IPS-15b (cell line): ENCODE measurements at regions not wholly inside any gene's neighbourhood (a gene's known extent, or its start where the extent isn't known, plus 50 kb on each side); places are given as distances from the start of the nearest gene placed in this dataset.

Experiments used
- H3K27me3 ChIP-seq: one replicate; pipeline ENCODE4 v1.6.1; 2013; ENCODE audit warnings: low read length; ENCODE audit not compliant: control insufficient read depth, insufficient read depth
- H3K36me3 ChIP-seq: one replicate; pipeline ENCODE4 v1.6.1; 2013; ENCODE audit warnings: low read length; ENCODE audit not compliant: control insufficient read depth, insufficient read depth
- H3K4me1 ChIP-seq: one replicate; pipeline ENCODE4 v1.6.1; 2013; ENCODE audit warnings: mild to moderate bottlenecking, low read length; ENCODE audit not compliant: control insufficient read depth, insufficient read depth
- H3K4me3 ChIP-seq: one replicate; pipeline ENCODE4 v1.5.1; 2013; ENCODE audit warnings: low read depth, low read length
- H3K9ac ChIP-seq: one replicate; pipeline ENCODE4 v1.6.1; 2013; ENCODE audit warnings: low read depth, mild to moderate bottlenecking, low read length
- H3K9me3 ChIP-seq: one replicate; pipeline ENCODE4 v1.6.1; 2013; ENCODE audit warnings: mild to moderate bottlenecking, low read length; ENCODE audit not compliant: control insufficient read depth, insufficient read depth

DNA sequence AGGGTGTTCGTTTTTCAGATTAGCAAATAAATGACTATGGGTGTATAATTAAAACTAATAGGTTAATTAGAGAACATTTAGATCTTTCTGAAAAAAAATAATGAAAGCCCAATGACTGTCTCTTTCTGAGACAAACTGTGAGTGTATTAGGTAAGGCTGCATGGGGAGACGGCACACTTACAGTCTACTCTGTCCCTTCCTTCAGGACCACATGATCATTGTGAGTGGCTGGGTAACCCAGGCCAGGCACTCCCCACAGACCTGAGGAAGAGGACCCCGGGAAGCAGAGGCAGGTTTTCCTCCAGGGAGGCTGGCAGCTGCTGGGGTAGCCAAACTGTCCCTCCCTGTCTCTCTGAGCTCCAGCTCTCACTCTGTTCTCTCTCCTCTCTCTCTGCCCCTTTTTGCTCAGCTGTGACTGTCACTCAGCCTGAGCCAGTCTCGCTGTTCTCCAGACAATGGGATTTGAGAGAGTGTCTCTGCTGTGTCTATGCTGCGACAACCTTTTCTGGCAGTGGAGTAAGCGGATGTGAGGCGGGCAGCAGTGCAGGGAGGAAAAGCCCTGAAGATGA, 83.1 kb upstream of the NCAM1 start:
- Histone ChIP-seq H3K36me3 (no peaks in the 10 kb centered on the region), H3K27me3 (peaks cover 4% of the 10 kb centered on the region), H3K9me3 (no peaks in the 10 kb centered on the region), H3K4me1 (peaks cover 5% of the 10 kb centered on the region), H3K4me3 (no peak overlapping the region), H3K9ac (peak overlapping the region; percentile 32)

DNA sequence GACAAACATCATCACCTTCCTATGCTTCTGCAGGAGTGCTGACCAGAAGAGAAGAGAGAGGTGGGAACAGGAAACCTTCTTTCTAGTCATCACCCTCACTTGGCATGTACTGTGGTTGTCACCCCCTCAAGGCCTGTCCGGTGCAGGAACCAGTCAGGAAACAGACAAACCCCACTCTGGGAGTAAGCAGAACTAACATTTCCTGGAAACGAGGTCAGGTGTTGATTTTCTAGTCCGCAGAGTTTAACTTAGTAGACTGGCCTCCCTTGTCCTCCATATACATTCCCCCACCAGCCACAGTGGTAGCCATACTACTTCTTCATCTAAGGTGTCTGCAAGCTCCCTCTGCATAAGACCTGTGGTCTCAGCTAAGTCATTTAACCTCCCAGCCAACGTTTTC, 80.7 kb upstream of the NCAM1 start:
- Histone ChIP-seq H3K4me3 (no peak overlapping the region), H3K9me3 (no peaks in the 10 kb centered on the region), H3K36me3 (no peaks in the 10 kb centered on the region), H3K9ac (no peak overlapping the region), H3K27me3 (peaks cover 9% of the 10 kb centered on the region), H3K4me1 (peaks cover 5% of the 10 kb centered on the region)

DNA sequence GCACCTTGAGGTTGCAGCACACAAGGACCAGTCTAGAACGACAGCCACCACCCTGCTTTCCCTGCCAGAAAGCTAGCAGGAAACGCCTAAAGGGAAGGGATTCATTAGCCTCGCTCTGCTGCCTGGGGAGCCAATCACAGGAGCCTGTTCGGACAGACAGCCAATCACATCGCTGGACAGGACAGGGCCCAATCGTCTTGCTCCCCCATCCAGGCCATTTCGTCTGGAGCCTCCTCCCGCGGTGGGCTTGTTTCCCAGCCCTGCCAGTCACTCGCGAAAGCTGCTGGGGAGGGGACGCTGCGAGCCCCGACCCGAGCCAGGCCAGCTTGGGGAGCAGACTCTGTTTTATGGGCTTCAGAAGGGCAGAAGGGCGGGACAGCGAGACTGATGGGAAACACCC, 79.8 kb upstream of the NCAM1 start:
- no peaks in the 10 kb centered on the region for H3K36me3 ChIP-seq
- peak overlapping the region; percentile 60 for H3K4me3 ChIP-seq

GRCh38 chr11:112882494-112883381, 78.5 kb upstream of the NCAM1 start:
- Histone ChIP-seq H3K36me3 (no peaks in the 10 kb centered on the region), H3K9ac (no peak overlapping the region), H3K9me3 (no peaks in the 10 kb centered on the region), H3K4me1 (peaks cover 3% of the 10 kb centered on the region), H3K27me3 (peaks cover 9% of the 10 kb centered on the region), H3K4me3 (no peak overlapping the region)

More for the DNA sequence above, 79.8 kb upstream of the NCAM1 start:
- Histone ChIP-seq H3K4me1 (peaks cover 5% of the 10 kb centered on the region), H3K9ac (no peak overlapping the region), H3K27me3 (peaks cover 9% of the 10 kb centered on the region), H3K9me3 (no peaks in the 10 kb centered on the region)

DNA sequence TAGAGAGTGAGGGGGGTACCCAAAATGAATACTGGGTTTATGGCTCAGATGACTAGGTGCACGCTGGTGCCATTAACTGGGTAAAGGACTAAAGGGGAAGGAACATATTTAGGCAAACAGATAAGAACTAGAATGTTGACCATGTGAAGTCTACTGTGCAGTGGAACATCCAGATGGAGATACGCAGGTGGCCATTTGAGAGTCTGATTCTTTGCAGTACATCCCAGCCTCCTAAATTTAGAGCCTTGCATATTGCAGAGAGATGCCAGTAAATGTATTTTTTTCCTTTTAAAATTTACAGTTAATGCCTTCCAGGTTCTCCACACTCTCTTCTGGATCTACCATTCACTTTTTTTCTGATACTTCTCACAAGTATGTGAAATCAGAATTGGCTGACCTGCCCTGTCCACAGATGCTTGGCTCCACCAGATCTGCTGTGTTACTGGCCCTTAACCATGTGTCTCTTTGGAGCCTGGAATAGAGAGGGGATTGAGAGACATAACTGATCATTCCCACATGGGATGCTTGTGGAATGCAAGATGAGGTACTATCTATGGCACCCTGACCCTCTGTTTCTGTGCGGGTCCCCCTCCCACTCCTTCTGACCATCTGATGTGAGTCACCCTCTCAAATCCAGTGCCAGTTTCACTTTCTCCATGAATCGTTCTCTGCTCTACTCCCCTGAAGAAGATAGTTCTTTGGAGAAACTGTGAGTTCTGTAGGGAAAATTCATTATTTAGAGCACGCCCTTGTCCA, 77.0 kb upstream of the NCAM1 start:
- Histone ChIP-seq H3K9me3 (no peaks in the 10 kb centered on the region), H3K9ac (no peak overlapping the region), H3K27me3 (peaks cover 9% of the 10 kb centered on the region), H3K4me1 (peaks cover 3% of the 10 kb centered on the region), H3K36me3 (no peaks in the 10 kb centered on the region), H3K4me3 (no peak overlapping the region)

DNA sequence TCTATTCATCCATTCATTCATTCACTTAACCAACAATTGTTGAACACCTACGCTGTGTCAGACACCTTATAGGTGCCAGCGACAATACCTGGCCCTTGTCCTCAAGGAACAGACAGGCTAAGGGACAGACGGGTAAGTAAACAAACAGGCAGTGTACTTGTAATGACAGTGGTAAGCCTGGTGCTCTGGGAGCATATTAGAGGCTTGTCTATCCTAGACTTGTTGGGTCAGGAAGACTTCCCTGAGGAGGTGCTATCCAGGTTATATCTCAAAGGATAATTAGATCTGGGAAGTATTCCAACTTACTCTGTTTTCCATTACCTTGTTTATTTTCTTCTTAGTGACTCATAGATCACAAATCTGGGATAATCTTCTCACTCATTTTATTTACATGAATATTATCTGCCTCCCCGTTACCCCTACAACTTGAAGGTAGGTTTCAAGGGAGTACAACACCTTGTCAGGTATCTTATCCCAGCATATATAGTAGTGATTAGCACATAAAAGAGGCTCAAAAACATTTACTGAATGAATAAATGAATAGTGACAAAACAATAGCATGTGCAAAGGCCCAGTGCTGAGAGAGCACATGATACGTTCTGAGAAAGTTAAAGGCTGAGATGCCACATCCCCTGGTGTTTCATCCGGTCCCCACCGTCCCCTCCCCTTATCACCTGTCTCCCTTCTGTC, 75.3 kb upstream of the NCAM1 start:
- H3K4me3 ChIP-seq, result no peak overlapping the region
- peaks cover 3% of the 10 kb centered on the region for H3K4me1 ChIP-seq
- no peaks in the 10 kb centered on the region for H3K36me3 ChIP-seq
- no peak overlapping the region for H3K9ac ChIP-seq
- H3K9me3 ChIP-seq, result no peaks in the 10 kb centered on the region
- H3K27me3 ChIP-seq, result peaks cover 9% of the 10 kb centered on the region

DNA sequence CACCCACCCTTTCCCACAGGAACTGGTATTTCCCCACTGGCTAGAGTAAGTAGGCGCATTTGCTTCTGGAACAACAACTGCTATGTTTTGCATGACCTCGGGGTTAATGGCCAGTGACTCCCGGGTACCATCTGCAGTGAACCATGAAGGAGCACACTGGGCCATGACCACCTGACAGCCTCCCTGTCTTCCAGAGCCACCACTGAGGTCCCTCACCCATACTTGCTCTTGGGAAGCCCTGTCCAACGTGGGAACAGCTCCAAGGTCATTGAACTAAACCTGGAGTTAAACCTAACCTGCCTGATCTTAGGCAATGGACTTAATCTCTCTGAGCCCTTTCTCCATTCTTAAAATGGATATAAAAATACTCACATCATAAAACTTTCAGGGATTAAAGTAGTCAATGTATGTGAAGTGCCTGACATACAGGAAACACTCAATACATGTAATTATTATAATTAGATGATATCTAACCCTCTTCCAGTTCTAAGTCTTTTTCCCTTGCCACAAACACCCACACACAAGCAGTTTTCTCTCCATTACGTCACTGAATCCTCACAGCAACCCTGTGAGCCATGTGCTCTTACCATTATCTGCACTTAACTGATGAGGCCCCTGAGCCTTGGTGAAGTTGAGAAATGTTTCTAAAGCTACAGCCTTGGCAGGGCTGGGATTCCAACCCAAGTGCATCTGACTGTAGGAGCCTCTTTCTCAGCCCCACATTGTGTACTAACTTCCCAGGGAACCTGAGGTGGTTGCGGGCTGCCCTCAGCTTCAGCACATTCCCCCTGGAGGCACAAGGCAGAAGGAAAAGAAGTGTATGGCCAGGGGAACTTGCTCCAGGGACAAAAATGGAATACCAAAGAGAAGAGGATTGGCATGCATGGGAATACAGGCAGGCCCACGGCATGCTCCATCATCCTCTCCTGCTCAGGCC, 74.5 kb upstream of the NCAM1 start:
- Histone ChIP-seq H3K4me3 (no peak overlapping the region), H3K4me1 (no peaks in the 10 kb centered on the region), H3K27me3 (peaks cover 9% of the 10 kb centered on the region), H3K9ac (no peak overlapping the region), H3K9me3 (no peaks in the 10 kb centered on the region), H3K36me3 (no peaks in the 10 kb centered on the region)

DNA sequence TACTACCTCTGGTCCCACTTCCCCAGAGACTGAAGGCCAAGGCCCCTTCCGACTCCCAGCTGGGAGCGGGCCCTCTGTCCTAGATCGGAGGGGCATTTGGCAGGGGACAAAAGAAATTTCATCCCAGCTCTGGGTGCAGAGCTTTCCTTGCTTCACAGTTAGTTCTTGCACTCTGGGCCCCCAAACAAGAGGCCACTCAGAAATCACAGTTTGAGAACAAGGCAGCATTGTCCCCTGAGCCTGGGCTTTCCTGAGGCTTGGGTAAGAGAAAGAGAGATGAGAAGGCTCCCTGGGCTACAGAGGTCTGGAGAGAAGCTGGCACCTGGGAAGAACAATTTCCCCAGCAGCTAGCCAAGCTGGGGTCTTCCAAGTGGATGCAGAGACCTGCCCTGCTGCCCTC, 71.8 kb upstream of the NCAM1 start:
- H3K4me3 ChIP-seq, result no peak overlapping the region
- peaks cover 2% of the 10 kb centered on the region for H3K27me3 ChIP-seq
- no peaks in the 10 kb centered on the region for H3K36me3 ChIP-seq
- no peak overlapping the region for H3K9ac ChIP-seq
- H3K9me3 ChIP-seq, result no peaks in the 10 kb centered on the region
- no peaks in the 10 kb centered on the region for H3K4me1 ChIP-seq

DNA sequence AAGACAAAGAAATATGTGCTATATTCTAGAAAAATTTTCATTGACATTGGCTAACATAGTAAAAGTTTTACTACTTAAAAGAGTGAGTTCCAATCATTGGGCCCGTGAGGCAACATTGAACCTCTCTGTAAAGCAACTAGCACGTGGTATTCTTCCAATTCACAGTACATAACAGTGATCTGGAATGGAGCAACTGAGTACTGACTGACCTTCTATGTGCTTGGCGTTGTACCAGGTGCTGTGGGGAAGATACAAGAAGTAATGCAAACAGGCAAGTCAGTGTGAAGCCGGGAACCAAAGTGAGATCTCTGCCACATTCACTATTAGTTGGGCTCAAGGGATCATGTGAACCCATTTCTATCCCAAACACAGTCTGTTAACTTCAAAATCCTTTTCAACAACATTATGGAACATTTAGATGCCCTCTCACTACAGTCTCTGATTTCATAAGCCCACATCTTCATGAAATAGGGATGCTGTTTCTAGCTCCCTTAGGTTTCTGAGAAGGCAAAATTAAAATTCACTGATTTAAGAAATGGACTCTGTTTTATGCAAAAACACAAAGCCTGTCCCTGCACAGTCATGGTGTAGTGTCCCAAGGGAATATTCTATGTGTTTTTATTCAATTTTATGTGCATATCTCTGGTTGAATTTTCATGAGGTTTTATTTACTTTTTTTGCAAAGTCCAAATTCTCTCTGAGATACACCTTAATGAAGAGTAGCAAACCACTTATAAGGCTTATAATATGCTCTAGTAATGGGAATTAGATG, 61.8 kb upstream of the NCAM1 start:
- H3K27me3 ChIP-seq, result no peaks in the 10 kb centered on the region
- H3K36me3 ChIP-seq, result no peaks in the 10 kb centered on the region
- no peaks in the 10 kb centered on the region for H3K4me1 ChIP-seq
- no peaks in the 10 kb centered on the region for H3K9me3 ChIP-seq
- no peak overlapping the region for H3K4me3 ChIP-seq
- H3K9ac ChIP-seq, result no peak overlapping the region

DNA sequence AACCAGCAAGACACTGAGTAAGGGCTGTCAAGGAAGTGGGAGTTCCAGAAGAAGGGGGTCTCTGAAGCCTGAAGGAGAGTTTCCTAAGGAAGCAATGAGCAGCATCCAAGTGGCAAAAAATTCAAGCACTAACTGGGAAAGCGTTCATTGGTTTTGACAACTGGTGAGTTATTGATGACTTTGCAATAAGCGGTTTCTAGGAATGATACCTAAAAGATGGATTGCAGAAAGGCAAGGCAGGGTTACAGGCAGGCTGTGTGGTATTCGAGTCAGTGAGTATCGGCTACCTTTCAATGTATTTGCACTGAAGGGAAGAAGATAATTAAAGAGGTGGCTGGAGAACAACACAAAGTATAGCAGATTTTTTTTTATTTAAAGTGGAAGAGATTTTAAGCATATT, 59.3 kb upstream of the NCAM1 start:
- H3K27me3 ChIP-seq, result no peaks in the 10 kb centered on the region
- no peaks in the 10 kb centered on the region for H3K9me3 ChIP-seq
- H3K4me3 ChIP-seq, result no peak overlapping the region
- H3K36me3 ChIP-seq, result no peaks in the 10 kb centered on the region
- H3K4me1 ChIP-seq, result no peaks in the 10 kb centered on the region
- no peak overlapping the region for H3K9ac ChIP-seq
